ENCODE measurements at regions not wholly inside any gene's neighbourhood (a gene's known extent, or its start where the extent isn't known, plus 50 kb on each side); places are given as distances from the start of the nearest gene placed in this dataset.

DNA sequence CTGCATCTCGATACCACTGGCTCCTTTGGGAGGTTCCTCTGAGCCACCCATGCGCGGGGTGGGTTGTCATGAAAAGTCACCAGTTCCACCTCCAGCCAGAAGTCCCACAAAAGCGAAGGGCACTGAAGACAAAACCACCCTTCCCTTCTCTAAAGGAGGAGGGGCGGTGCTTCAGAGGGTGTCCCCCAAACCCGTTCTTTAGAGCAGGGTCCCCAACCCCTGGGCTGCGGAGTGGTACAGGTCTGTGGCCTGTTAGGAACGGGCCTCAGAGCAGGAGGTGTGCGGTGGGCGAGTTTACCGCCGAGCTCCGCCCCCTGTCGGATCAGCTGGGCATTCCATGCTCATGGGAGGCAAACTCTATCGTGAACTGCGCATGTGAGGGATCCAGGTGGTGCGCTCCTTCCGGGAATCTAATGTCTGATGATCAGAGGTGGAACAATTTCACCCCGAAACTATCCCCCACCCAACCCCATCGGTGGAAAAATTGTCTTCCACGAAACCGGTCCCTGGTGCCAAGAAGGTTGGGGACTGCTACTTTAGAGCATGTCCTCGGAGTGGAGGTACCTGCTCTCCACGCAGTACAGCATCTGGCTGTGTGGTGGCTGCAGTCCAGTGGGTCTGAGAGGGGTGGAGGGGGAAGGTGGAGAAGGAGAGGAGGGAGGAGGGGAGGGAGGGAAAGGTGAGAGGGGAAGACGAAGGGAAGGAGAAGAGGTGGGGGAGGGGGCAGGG, 72.9 kb upstream of the SEPTIN5 start (continued):
- no peak for TF ChIP-seq NFE2L1 (tag; IDR thresholded peaks at IDR 0.05; ENCODE audit: borderline replicate concordance, low read depth)
- TF ChIP-seq ZBTB1 (CRISPR knock-in tag; IDR thresholded peaks at IDR 0.05; ENCODE audit: borderline replicate concordance, low read depth) = no peak
- TF ChIP-seq, protein P1, sequence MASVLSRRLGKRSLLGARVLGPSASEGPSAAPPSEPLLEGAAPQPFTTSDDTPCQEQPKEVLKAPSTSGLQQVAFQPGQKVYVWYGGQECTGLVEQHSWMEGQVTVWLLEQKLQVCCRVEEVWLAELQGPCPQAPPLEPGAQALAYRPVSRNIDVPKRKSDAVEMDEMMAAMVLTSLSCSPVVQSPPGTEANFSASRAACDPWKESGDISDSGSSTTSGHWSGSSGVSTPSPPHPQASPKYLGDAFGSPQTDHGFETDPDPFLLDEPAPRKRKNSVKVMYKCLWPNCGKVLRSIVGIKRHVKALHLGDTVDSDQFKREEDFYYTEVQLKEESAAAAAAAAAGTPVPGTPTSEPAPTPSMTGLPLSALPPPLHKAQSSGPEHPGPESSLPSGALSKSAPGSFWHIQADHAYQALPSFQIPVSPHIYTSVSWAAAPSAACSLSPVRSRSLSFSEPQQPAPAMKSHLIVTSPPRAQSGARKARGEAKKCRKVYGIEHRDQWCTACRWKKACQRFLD (CRISPR knock-in tag; IDR thresholded peaks at IDR 0.05) = no peak
- no peak for TF ChIP-seq KDM1A (IDR thresholded peaks at IDR 0.05)
- TF ChIP-seq ZNF77 (CRISPR knock-in tag; IDR thresholded peaks at IDR 0.05) = no peak
- no peak; the same call in 1 of the 2 replicates for TF ChIP-seq ZKSCAN1 (IDR thresholded peaks at IDR 0.05; ENCODE audit: low read depth, low read length)
- no peak for TF ChIP-seq YBX1 (IDR thresholded peaks at IDR 0.05)
- TF ChIP-seq RBM25 (IDR thresholded peaks at IDR 0.05; ENCODE audit: low read depth, low read length, severe bottlenecking) = no peak
- TF ChIP-seq ZNF764 (CRISPR knock-in tag; IDR thresholded peaks at IDR 0.05; ENCODE audit: low read depth) = peak; percentile 83
- no peak for TF ChIP-seq ZC3H4 (CRISPR knock-in tag; IDR thresholded peaks at IDR 0.05; ENCODE audit: borderline replicate concordance)
- TF ChIP-seq, protein P2, sequence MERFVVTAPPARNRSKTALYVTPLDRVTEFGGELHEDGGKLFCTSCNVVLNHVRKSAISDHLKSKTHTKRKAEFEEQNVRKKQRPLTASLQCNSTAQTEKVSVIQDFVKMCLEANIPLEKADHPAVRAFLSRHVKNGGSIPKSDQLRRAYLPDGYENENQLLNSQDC (CRISPR knock-in tag; IDR thresholded peaks at IDR 0.05) = no peak
- TF ChIP-seq, protein P3, sequence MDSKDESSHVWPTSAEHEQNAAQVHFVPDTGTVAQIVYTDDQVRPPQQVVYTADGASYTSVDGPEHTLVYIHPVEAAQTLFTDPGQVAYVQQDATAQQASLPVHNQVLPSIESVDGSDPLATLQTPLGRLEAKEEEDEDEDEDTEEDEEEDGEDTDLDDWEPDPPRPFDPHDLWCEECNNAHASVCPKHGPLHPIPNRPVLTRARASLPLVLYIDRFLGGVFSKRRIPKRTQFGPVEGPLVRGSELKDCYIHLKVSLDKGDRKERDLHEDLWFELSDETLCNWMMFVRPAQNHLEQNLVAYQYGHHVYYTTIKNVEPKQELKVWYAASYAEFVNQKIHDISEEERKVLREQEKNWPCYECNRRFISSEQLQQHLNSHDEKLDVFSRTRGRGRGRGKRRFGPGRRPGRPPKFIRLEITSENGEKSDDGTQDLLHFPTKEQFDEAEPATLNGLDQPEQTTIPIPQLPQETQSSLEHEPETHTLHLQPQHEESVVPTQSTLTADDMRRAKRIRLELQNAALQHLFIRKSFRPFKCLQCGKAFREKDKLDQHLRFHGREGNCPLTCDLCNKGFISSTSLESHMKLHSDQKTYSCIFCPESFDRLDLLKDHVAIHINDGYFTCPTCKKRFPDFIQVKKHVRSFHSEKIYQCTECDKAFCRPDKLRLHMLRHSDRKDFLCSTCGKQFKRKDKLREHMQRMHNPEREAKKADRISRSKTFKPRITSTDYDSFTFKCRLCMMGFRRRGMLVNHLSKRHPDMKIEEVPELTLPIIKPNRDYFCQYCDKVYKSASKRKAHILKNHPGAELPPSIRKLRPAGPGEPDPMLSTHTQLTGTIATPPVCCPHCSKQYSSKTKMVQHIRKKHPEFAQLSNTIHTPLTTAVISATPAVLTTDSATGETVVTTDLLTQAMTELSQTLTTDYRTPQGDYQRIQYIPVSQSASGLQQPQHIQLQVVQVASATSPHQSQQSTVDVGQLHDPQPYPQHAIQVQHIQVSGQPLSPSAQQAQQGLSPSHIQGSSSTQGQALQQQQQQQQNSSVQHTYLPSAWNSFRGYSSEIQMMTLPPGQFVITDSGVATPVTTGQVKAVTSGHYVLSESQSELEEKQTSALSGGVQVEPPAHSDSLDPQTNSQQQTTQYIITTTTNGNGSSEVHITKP (IDR thresholded peaks at IDR 0.05; ENCODE audit: partially characterized antibody) = peak; percentile 89
- peak; percentile 65; the same call in 1 of the 2 replicates for TF ChIP-seq ZEB2 (IDR thresholded peaks at IDR 0.05)
- TF ChIP-seq RBM39 (optimal IDR thresholded peaks at IDR 0.05; ENCODE audit: low read depth, low read length) = no peak
- TF ChIP-seq KAT7 (CRISPR knock-in tag; IDR thresholded peaks at IDR 0.05; ENCODE audit: borderline replicate concordance) = no peak
- no peak for TF ChIP-seq ZNF644 (tag; IDR thresholded peaks at IDR 0.05; ENCODE audit: low read depth)
- TF ChIP-seq PYGO2 (tag; IDR thresholded peaks at IDR 0.05) = no peak
- no peak for TF ChIP-seq ATF1 (CRISPR knock-in tag; IDR thresholded peaks at IDR 0.05)
- TF ChIP-seq ATF1 (tag; IDR thresholded peaks at IDR 0.05) = 0 out of 2 replicates have a peak, but pooled peaks have one; percentile 26
- TF ChIP-seq, protein P4, sequence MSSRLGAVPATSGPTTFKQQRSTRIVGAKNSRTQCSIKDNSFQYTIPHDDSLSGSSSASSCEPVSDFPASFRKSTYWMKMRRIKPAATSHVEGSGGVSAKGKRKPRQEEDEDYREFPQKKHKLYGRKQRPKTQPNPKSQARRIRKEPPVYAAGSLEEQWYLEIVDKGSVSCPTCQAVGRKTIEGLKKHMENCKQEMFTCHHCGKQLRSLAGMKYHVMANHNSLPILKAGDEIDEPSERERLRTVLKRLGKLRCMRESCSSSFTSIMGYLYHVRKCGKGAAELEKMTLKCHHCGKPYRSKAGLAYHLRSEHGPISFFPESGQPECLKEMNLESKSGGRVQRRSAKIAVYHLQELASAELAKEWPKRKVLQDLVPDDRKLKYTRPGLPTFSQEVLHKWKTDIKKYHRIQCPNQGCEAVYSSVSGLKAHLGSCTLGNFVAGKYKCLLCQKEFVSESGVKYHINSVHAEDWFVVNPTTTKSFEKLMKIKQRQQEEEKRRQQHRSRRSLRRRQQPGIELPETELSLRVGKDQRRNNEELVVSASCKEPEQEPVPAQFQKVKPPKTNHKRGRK (tag; IDR thresholded peaks at IDR 0.05) = peak; percentile 77
- TF ChIP-seq TAF15 (IDR thresholded peaks at IDR 0.05; ENCODE audit: low read depth, low read length) = no peak
- TF ChIP-seq PCBP1 (IDR thresholded peaks at IDR 0.05; ENCODE audit: low read depth, low read length, poor library complexity, severe bottlenecking) = no peak
- peak; percentile 14; the same call in 1 of the 2 replicates for TF ChIP-seq ZZZ3 (IDR thresholded peaks at IDR 0.05)
- TF ChIP-seq EGR1 (conservative IDR thresholded peaks at IDR 0.05) = no peak
